22Rv1 (cell line): ENCODE measurements at regions not wholly inside any gene's neighbourhood (a gene's known extent, or its start where the extent isn't known, plus 50 kb on each side); places are given as distances from the start of the nearest gene placed in this dataset.

Source experiments
- H3K27ac ChIP-seq: fragments of 450-650 bp; 2 replicates; pipeline ENCODE4 v1.5.1; 2017
- CTCF ChIP-seq: fragments of 450-650 bp; IDR thresholded peaks from 2 replicates; pipeline ENCODE4 v1.5.1; 2017; ENCODE audit warnings: mild to moderate bottlenecking
- ZFX ChIP-seq: fragments of 450-650 bp; IDR thresholded peaks from 2 replicates; pipeline ENCODE4 v1.6.1; 2017; ENCODE audit warnings: antibody characterized with exemption, borderline replicate concordance

- H3K27ac ChIP-seq, result no peak overlapping the region
- TF ChIP-seq CTCF (no peak), ZFX (no peak)
Observed at GRCh38 chr3:154943981-154944380, 136.1 kb upstream of the MME start.

GRCh38 chr3:154942827-154943226 lies 137.3 kb upstream of the MME start:
- H3K27ac ChIP-seq, result no peak overlapping the region
- TF ChIP-seq CTCF (no peak), ZFX (no peak)

- no peak overlapping the region for H3K27ac ChIP-seq
- TF ChIP-seq CTCF (no peak), ZFX (no peak)
Observed at GRCh38 chr3:154936196-154936595, 143.9 kb upstream of the MME start.

- TF ChIP-seq CTCF (no peak), ZFX (no peak)
- no peak overlapping the region for H3K27ac ChIP-seq
Observed at GRCh38 chr3:154933581-154933980, 146.5 kb upstream of the MME start.

GRCh38 chr3:154932633-154933032 lies 147.5 kb upstream of the MME start:
- TF ChIP-seq CTCF, result no peak
- TF ChIP-seq ZFX, result no peak
- H3K27ac ChIP-seq, result no peak overlapping the region

DNA sequence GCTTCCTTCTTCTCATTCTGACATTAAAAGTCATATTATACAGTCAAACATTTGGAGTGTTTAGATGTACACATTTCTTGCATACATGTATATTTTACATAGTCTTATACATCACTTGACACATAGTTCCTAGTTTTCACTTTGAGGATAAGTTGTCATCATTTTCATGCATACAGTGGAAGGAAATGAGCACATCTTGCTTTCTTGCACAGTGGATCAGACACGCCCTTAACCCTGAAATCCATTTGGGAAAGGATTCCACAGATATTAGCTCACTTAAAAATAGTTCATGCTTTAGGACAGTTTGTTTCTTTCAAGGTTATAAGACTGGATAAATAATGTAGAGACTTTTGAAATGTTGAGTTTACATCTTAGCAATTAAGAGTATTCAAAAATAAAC lies 148.6 kb upstream of the MME start:
- no peak overlapping the region for H3K27ac ChIP-seq
- TF ChIP-seq ZFX, result no peak
- TF ChIP-seq CTCF, result no peak

GRCh38 chr3:154926721-154927120 lies 153.4 kb upstream of the MME start:
- TF ChIP-seq CTCF, result no peak
- TF ChIP-seq ZFX, result no peak
- H3K27ac ChIP-seq, result no peak overlapping the region
